ENCODE measurements at regions not wholly inside any gene's neighbourhood (a gene's known extent, or its start where the extent isn't known, plus 50 kb on each side); places are given as distances from the start of the nearest gene placed in this dataset.
"Not testable (repeated sequence)": the region's sequence is repeated elsewhere in the genome, so short reads cannot be mapped to it uniquely, and the experiment has no call there.

DNA sequence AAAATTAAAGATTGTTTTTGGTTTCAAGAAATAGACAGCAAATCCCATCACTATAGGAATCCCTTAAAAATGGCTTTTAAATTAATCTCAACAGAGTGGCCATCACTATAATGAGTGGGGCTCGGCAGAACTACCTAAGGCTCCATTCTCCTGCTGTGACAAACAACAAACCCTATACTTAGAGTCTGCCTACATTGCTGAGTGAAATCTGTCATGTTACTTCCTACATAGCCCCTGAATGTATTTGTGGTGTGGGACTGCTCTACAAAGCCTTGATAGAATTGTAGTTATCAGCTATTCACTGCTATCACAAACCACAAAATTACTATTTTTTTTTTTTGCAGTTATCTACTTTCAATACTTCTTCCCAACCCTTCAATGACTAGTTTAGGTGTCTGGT is 538.7 kb upstream of the ATXN7L3B start:
- ATAC-seq (ENCODE audit: low read depth) (no peak), DNase-seq (no peak)
- H3K4me3 Mint-ChIP-seq = no peak overlapping the region
- no peak overlapping the region for H3K4me2 ChIP-seq (replicated peaks; ENCODE audit: low read depth, low read length, poor library complexity, severe bottlenecking)
- intact Hi-C loops (cut with micrococcal nuclease) = no loop called here
- no peak overlapping the region for H3K9ac ChIP-seq (ENCODE audit: low read length)
- CTCF ChIA-PET = no interaction called here
- H4K20me1 ChIP-seq (ENCODE audit: control insufficient read depth, insufficient read depth, low read length, poor library complexity, severe bottlenecking) = no peaks in the 10 kb centered on the region
- no CpG with 5 or more reads among the region's 1 CpG for WGBS (ENCODE audit: insufficient coverage)
- no peaks in the 10 kb centered on the region for H3K9me3 Mint-ChIP-seq (ENCODE audit: insufficient read depth)
- no peaks in the 10 kb centered on the region for H3K27me3 Mint-ChIP-seq
- H3K4me1 Mint-ChIP-seq = no peaks in the 10 kb centered on the region
- H3K79me2 ChIP-seq (ENCODE audit: control insufficient read depth, insufficient read depth, low read length) = no peaks in the 10 kb centered on the region
- no peak overlapping the region for H2AFZ ChIP-seq (ENCODE audit: insufficient read depth, low read depth, low read length, poor library complexity, severe bottlenecking)
- H3K27me3 ChIP-seq (replicated peaks in 1 of 4; ENCODE audit: control extremely low read depth in 1 of 4, control insufficient read depth in 3 of 4, insufficient read depth in 4 of 4, low read length in 3 of 4) = no peaks in the 10 kb centered on the region
- no peaks in the 10 kb centered on the region for H3K4me1 ChIP-seq (ENCODE audit: control insufficient read depth in 2 of 2, insufficient read depth in 2 of 2, low read length in 2 of 2)
- no peak overlapping the region for H3K27ac Mint-ChIP-seq
- TF ChIP-seq, protein P1, sequence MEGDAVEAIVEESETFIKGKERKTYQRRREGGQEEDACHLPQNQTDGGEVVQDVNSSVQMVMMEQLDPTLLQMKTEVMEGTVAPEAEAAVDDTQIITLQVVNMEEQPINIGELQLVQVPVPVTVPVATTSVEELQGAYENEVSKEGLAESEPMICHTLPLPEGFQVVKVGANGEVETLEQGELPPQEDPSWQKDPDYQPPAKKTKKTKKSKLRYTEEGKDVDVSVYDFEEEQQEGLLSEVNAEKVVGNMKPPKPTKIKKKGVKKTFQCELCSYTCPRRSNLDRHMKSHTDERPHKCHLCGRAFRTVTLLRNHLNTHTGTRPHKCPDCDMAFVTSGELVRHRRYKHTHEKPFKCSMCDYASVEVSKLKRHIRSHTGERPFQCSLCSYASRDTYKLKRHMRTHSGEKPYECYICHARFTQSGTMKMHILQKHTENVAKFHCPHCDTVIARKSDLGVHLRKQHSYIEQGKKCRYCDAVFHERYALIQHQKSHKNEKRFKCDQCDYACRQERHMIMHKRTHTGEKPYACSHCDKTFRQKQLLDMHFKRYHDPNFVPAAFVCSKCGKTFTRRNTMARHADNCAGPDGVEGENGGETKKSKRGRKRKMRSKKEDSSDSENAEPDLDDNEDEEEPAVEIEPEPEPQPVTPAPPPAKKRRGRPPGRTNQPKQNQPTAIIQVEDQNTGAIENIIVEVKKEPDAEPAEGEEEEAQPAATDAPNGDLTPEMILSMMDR (IDR thresholded peaks at IDR 0.05) = no peak
- TF ChIP-seq EZH2 (IDR thresholded peaks at IDR 0.05; ENCODE audit: borderline replicate concordance, insufficient read depth, low read depth, low read length, poor library complexity, severe bottlenecking) = no peak
- no peak overlapping the region for H3K4me3 ChIP-seq (ENCODE audit: control extremely low read depth in 1 of 5, extremely low read depth in 1 of 5, insufficient read depth in 1 of 5, low read depth in 2 of 5, low read length in 4 of 5)
- no peaks in the 10 kb centered on the region for H3K9me3 ChIP-seq (ENCODE audit: control extremely low read depth in 1 of 3, control insufficient read depth in 2 of 3, insufficient read depth in 1 of 3, low read length in 2 of 3)
- no peak overlapping the region for H3K27ac ChIP-seq (ENCODE audit: low read length in 2 of 2)
- POLR2A ChIA-PET = no interaction called here
- no peaks in the 10 kb centered on the region for H3K36me3 ChIP-seq (replicated peaks in 1 of 2; ENCODE audit: control extremely low read depth in 1 of 2, control insufficient read depth in 1 of 2, extremely low read depth in 1 of 2, insufficient read depth in 2 of 2, low read length in 1 of 2)

DNA sequence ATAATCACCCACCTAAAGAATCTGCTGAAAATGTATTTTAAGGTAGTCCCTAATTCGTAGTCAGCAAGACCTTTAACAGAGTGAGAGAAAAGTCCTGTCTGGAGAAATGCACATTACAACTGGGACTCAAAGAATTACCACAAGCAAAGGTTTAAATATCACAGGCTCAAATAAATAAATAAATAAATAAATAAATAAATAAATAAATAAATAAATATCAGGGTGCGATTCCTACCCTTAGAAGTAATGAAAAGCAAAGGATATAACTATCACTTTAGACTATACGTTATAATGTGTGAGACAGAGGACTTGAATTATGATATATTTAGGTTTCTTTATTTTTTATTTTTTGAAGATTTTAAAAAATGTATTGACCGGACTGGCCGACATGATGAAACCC is 522.5 kb upstream of the ATXN7L3B start:
- no peaks in the 10 kb centered on the region for H3K4me1 Mint-ChIP-seq
- H3K9me3 Mint-ChIP-seq (ENCODE audit: insufficient read depth) = no peaks in the 10 kb centered on the region
- no peak overlapping the region for H3K4me3 Mint-ChIP-seq
- no peak overlapping the region for H3K4me2 ChIP-seq (replicated peaks; ENCODE audit: low read depth, low read length, poor library complexity, severe bottlenecking)
- H3K9ac ChIP-seq (ENCODE audit: low read length) = no peak overlapping the region
- H3K4me1 ChIP-seq (ENCODE audit: control insufficient read depth in 2 of 2, insufficient read depth in 2 of 2, low read length in 2 of 2) = no peaks in the 10 kb centered on the region
- no peak for TF ChIP-seq EZH2 (IDR thresholded peaks at IDR 0.05; ENCODE audit: borderline replicate concordance, insufficient read depth, low read depth, low read length, poor library complexity, severe bottlenecking)
- TF ChIP-seq, protein P1 (IDR thresholded peaks at IDR 0.05) = no peak
- no peaks in the 10 kb centered on the region for H3K9me3 ChIP-seq (ENCODE audit: control extremely low read depth in 1 of 3, control insufficient read depth in 2 of 3, insufficient read depth in 1 of 3, low read length in 2 of 3)
- DNase-seq (no peak), ATAC-seq (ENCODE audit: low read depth) (no peak)
- no peaks in the 10 kb centered on the region for H3K27me3 Mint-ChIP-seq
- no peak overlapping the region for H2AFZ ChIP-seq (ENCODE audit: insufficient read depth, low read depth, low read length, poor library complexity, severe bottlenecking)
- H3K79me2 ChIP-seq (ENCODE audit: control insufficient read depth, insufficient read depth, low read length) = no peaks in the 10 kb centered on the region
- no peak overlapping the region for H3K4me3 ChIP-seq (ENCODE audit: control extremely low read depth in 1 of 5, extremely low read depth in 1 of 5, insufficient read depth in 1 of 5, low read depth in 2 of 5, low read length in 4 of 5)
- H3K27me3 ChIP-seq (replicated peaks in 1 of 4; ENCODE audit: control extremely low read depth in 1 of 4, control insufficient read depth in 3 of 4, insufficient read depth in 4 of 4, low read length in 3 of 4) = no peaks in the 10 kb centered on the region
- H3K27ac Mint-ChIP-seq = no peak overlapping the region
- ChIA-PET POLR2A (no interaction called here), CTCF (no interaction called here)
- H4K20me1 ChIP-seq (ENCODE audit: control insufficient read depth, insufficient read depth, low read length, poor library complexity, severe bottlenecking) = no peaks in the 10 kb centered on the region
- no CpG with 5 or more reads among the region's 5 CpGs for WGBS (ENCODE audit: insufficient coverage)
- no peaks in the 10 kb centered on the region for H3K36me3 ChIP-seq (replicated peaks in 1 of 2; ENCODE audit: control extremely low read depth in 1 of 2, control insufficient read depth in 1 of 2, extremely low read depth in 1 of 2, insufficient read depth in 2 of 2, low read length in 1 of 2)
- intact Hi-C loops (cut with micrococcal nuclease) = no loop called here
- H3K27ac ChIP-seq (ENCODE audit: low read length in 2 of 2) = no peak overlapping the region

DNA sequence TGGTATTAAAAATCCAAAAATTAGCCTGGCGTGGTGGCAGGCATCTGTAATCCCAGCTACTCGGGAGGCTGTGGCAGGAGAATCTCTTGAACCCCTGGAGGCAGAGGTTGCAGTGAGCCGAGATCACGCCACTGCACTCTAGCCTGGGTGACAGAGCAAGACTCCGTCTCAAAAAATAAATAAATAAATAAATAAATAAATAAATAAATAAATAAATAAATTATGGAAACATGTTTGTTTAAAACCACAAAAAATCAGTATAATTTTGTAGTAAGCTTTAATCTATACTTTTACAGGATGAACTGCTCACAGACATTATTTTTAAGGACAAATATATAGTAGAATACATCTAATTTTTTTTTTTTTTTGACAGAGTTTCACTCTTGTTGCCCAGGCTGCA is 521.3 kb upstream of the ATXN7L3B start:
- 83% methylated on average over 2 of the region's 5 CpGs for WGBS (ENCODE audit: insufficient coverage)
- H3K4me2 ChIP-seq (replicated peaks; ENCODE audit: low read depth, low read length, poor library complexity, severe bottlenecking); H3K27ac Mint-ChIP-seq; H3K79me2 ChIP-seq (ENCODE audit: control insufficient read depth, insufficient read depth, low read length); H2AFZ ChIP-seq (ENCODE audit: insufficient read depth, low read depth, low read length, poor library complexity, severe bottlenecking); CTCF ChIA-PET; H3K4me3 Mint-ChIP-seq; H3K9me3 ChIP-seq (ENCODE audit: control extremely low read depth in 1 of 3, control insufficient read depth in 2 of 3, insufficient read depth in 1 of 3, low read length in 2 of 3); H3K27ac ChIP-seq (ENCODE audit: low read length in 2 of 2); H3K27me3 ChIP-seq (replicated peaks in 1 of 4; ENCODE audit: control extremely low read depth in 1 of 4, control insufficient read depth in 3 of 4, insufficient read depth in 4 of 4, low read length in 3 of 4); H3K9me3 Mint-ChIP-seq (ENCODE audit: insufficient read depth); H3K36me3 ChIP-seq (replicated peaks in 1 of 2; ENCODE audit: control extremely low read depth in 1 of 2, control insufficient read depth in 1 of 2, extremely low read depth in 1 of 2, insufficient read depth in 2 of 2, low read length in 1 of 2); intact Hi-C loops (cut with micrococcal nuclease); H3K4me1 Mint-ChIP-seq; DNase-seq; H3K9ac ChIP-seq (ENCODE audit: low read length); ATAC-seq (ENCODE audit: low read depth); H3K4me3 ChIP-seq (ENCODE audit: control extremely low read depth in 1 of 5, extremely low read depth in 1 of 5, insufficient read depth in 1 of 5, low read depth in 2 of 5, low read length in 4 of 5); H4K20me1 ChIP-seq (ENCODE audit: control insufficient read depth, insufficient read depth, low read length, poor library complexity, severe bottlenecking); POLR2A ChIA-PET; H3K27me3 Mint-ChIP-seq; H3K4me1 ChIP-seq (ENCODE audit: control insufficient read depth in 2 of 2, insufficient read depth in 2 of 2, low read length in 2 of 2): not testable (repeated sequence)

Measured in B cell (primary cell).